K562 (cell line): ENCODE measurements at regions not wholly inside any gene's neighbourhood (a gene's known extent, or its start where the extent isn't known, plus 50 kb on each side); places are given as distances from the start of the nearest gene placed in this dataset.

ENCODE experiments used
- MEF2A ChIP-seq: IDR thresholded peaks from 2 replicates; pipeline ENCODE4 v1.6.1; 2011; ENCODE audit warnings: low read depth, mild to moderate bottlenecking, low read length, moderate library complexity; ENCODE audit not compliant: control insufficient read depth
- MXI1 ChIP-seq: IDR thresholded peaks from 2 replicates; pipeline ENCODE4 v1.6.1; 2011; ENCODE audit warnings: low read depth, mild to moderate bottlenecking, improper control_type of control experiment, low read length
- NBN ChIP-seq: fragments of 450-650 bp; IDR thresholded peaks from 2 replicates; pipeline ENCODE4 v1.6.1; 2016; ENCODE audit warnings: low read depth, mild to moderate bottlenecking
- NCOA6 ChIP-seq: fragments of 450-650 bp; IDR thresholded peaks from 2 replicates; pipeline ENCODE4 v1.6.1; 2017; ENCODE audit warnings: mild to moderate bottlenecking
- POLR2A ChIP-seq: fragments of 450-650 bp; conservative IDR thresholded peaks from 2 replicates; pipeline ENCODE4 v1.6.1; 2016
- TF ChIP-seq, protein P1 (sequence below): sonication (generic); formaldehyde crosslinking; IDR thresholded peaks from 2 replicates; pipeline ENCODE4 v1.9.0; 2022; ENCODE audit warnings: mild to moderate bottlenecking, missing genetic modification reagents
- TF ChIP-seq, protein P2 (sequence below): sonication (generic); formaldehyde crosslinking; IDR thresholded peaks from 2 replicates; pipeline ENCODE4 v1.8.0; 2022; ENCODE audit warnings: mild to moderate bottlenecking, missing genetic modification reagents, borderline replicate concordance

DNA sequence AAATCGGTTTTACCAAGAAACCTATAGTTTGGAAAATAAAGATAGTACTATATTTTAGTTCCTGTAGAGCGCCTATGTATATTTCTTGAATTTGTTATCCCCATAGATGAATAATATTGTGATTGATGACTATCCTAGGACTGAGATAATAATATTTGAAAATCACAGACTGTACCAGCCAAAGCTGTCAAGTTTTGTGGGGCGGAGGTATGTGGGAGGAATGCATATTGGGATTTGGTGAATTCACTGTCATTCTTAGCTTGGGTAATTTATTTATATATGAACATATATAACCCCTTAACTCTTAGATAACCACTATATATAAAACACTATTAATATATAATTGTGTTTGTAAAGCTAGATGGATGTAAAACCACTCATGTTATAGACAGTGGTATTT lies 205.5 kb upstream of the ARSJ start:
- TF ChIP-seq NCOA6 (no peak), NBN (no peak), POLR2A (no peak), MXI1 (no peak), MEF2A (no peak)
- TF ChIP-seq, protein P1, sequence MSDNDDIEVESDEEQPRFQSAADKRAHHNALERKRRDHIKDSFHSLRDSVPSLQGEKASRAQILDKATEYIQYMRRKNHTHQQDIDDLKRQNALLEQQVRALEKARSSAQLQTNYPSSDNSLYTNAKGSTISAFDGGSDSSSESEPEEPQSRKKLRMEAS (CRISPR knock-in tag), result no peak
- TF ChIP-seq, protein P2, sequence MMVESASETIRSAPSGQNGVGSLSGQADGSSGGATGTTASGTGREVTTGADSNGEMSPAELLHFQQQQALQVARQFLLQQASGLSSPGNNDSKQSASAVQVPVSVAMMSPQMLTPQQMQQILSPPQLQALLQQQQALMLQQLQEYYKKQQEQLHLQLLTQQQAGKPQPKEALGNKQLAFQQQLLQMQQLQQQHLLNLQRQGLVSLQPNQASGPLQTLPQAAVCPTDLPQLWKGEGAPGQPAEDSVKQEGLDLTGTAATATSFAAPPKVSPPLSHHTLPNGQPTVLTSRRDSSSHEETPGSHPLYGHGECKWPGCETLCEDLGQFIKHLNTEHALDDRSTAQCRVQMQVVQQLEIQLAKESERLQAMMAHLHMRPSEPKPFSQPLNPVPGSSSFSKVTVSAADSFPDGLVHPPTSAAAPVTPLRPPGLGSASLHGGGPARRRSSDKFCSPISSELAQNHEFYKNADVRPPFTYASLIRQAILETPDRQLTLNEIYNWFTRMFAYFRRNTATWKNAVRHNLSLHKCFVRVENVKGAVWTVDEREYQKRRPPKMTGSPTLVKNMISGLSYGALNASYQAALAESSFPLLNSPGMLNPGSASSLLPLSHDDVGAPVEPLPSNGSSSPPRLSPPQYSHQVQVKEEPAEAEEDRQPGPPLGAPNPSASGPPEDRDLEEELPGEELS (CRISPR knock-in tag), result no peak
